Naive thymus-derived CD4-positive, alpha-beta T cell (primary cell): ENCODE measurements at regions not wholly inside any gene's neighbourhood (a gene's known extent, or its start where the extent isn't known, plus 50 kb on each side); places are given as distances from the start of the nearest gene placed in this dataset.

Experiments
- ATAC-seq: fragments of 150-1000 bp; cut with Tn5 transposase; 2 replicates; pipeline ENCODE4 v1.10.0; 2021; ENCODE audit warnings: mild to moderate bottlenecking, moderate library complexity
- CTCF ChIA-PET: fragments of 350-600 bp; sonication (Branson Sonifier 250); formaldehyde crosslinking; loops from one replicate; lab custom pipeline; 2021; ENCODE audit warnings: antibody characterized with exemption; lab: Charles Lee
- POLR2A ChIA-PET: fragments of 350-600 bp; sonication (Branson Sonifier 250); formaldehyde crosslinking; loops from one replicate; lab custom pipeline; 2021; ENCODE audit warnings: antibody characterized with exemption, inconsistent platforms; lab: Charles Lee
- DNase-seq, 9 donors: peaks; one replicate each; pipeline versions ENCODE4 v3.0.0 to v3.0.0-alpha.2; 2020 to 2022; ENCODE audit warnings: mixed read lengths in 1 of 9
- H3K27ac ChIP-seq: one replicate; pipeline ENCODE4 v1.7.0; 2013; ENCODE audit warnings: mild to moderate bottlenecking, low read depth, low read length, moderate library complexity
- H3K27me3 ChIP-seq, 2 donors: one replicate each; pipeline ENCODE4 v1.7.0; 2013; ENCODE audit warnings: low read length in 2 of 2, mild to moderate bottlenecking in 2 of 2, moderate library complexity in 2 of 2; ENCODE audit not compliant: control insufficient read depth in 2 of 2, insufficient read depth in 2 of 2
- H3K36me3 ChIP-seq, 3 experiments: 1 replicate in 2 of 3; 2 replicates in 1 of 3; pipeline ENCODE4 v1.7.0; 2013; ENCODE audit warnings: low read length in 3 of 3, mild to moderate bottlenecking in 3 of 3, moderate library complexity in 1 of 3; ENCODE audit not compliant: insufficient read depth in 3 of 3, control insufficient read depth in 2 of 3
- H3K4me1 ChIP-seq, 2 donors: one replicate each; pipeline ENCODE4 v1.7.0; 2013; ENCODE audit warnings: low read length in 2 of 2, mild to moderate bottlenecking in 2 of 2, moderate library complexity in 1 of 2; ENCODE audit not compliant: control insufficient read depth in 2 of 2, insufficient read depth in 2 of 2
- H3K4me3 ChIP-seq: 2 replicates; pipeline ENCODE4 v1.7.0; 2013; ENCODE audit warnings: mild to moderate bottlenecking, low read length
- H3K9me3 ChIP-seq, 3 experiments: 1 replicate in 2 of 3; 2 replicates in 1 of 3; pipeline ENCODE4 v1.7.0; 2013; ENCODE audit warnings: low read length in 3 of 3; ENCODE audit not compliant: control insufficient read depth in 2 of 3
- H3K27ac Mint-ChIP-seq, 9 donors: one replicate each; pipeline ENCODE4 v1.8.0; 2020 to 2022; ENCODE audit warnings: mixed read lengths in 9 of 9, mild to moderate bottlenecking in 8 of 9, moderate library complexity in 5 of 9, inconsistent platforms in 2 of 9
- H3K27me3 Mint-ChIP-seq, 5 donors: one replicate each; pipeline ENCODE4 v1.8.0; 2021 to 2022; ENCODE audit warnings: mixed read lengths in 5 of 5, mild to moderate bottlenecking in 1 of 5
- H3K36me3 Mint-ChIP-seq, 5 donors: one replicate each; pipeline ENCODE4 v1.8.0; 2020 to 2022; ENCODE audit warnings: mixed read lengths in 5 of 5, mild to moderate bottlenecking in 3 of 5, inconsistent platforms in 1 of 5
- H3K4me1 Mint-ChIP-seq, 7 donors: one replicate each; pipeline ENCODE4 v1.8.0; 2020 to 2022; ENCODE audit warnings: mixed read lengths in 7 of 7, mild to moderate bottlenecking in 3 of 7, inconsistent platforms in 1 of 7
- H3K4me3 Mint-ChIP-seq, 10 donors: one replicate each; pipeline ENCODE4 v1.8.0; 2020 to 2022; ENCODE audit warnings: mild to moderate bottlenecking in 10 of 10, mixed read lengths in 10 of 10, moderate library complexity in 6 of 10, inconsistent platforms in 2 of 10
- H3K9me3 Mint-ChIP-seq, 11 donors: one replicate each; pipeline ENCODE4 v1.8.0; 2020 to 2022; ENCODE audit warnings: mixed read lengths in 11 of 11, mild to moderate bottlenecking in 4 of 11, inconsistent platforms in 1 of 11, moderate library complexity in 1 of 11
- intact Hi-C, 2 donors: fragments of 100-400 bp; cut with micrococcal nuclease; formaldehyde crosslinking; loops; one replicate each; pipeline ENCODE4 v1.15.1; 2023

GRCh38 chr10:35889226-35889625, 247.1 kb upstream of the FZD8 start:
- Histone ChIP-seq H3K27ac (no peak overlapping the region), H3K36me3 (no peaks in the 10 kb centered on the region), H3K27me3 (no peaks in the 10 kb centered on the region), H3K9me3 (no peaks in the 10 kb centered on the region), H3K4me1 (no peaks in the 10 kb centered on the region), H3K4me3 (no peak overlapping the region)
- CTCF ChIA-PET = no interaction called here
- ATAC-seq = no peak
- DNase-seq = no peak
- no peak overlapping the region for H3K4me3 Mint-ChIP-seq
- H3K4me1 Mint-ChIP-seq = no peaks in the 10 kb centered on the region
- peaks cover 0 to 3% (median 0%) of the 10 kb centered on the region in 5 donors for H3K36me3 Mint-ChIP-seq
- peaks cover 0 to 8% (median 3%) of the 10 kb centered on the region in 11 donors for H3K9me3 Mint-ChIP-seq
- intact Hi-C loops = no loop called here
- POLR2A ChIA-PET = no interaction called here
- peaks cover 0 to 15% (median 7%) of the 10 kb centered on the region in 5 donors for H3K27me3 Mint-ChIP-seq
- H3K27ac Mint-ChIP-seq = no peak overlapping the region

- Mint-ChIP-seq H3K27me3 (peaks cover 0 to 15% (median 7%) of the 10 kb centered on the region in 5 donors), H3K36me3 (peaks cover 0 to 3% (median 0%) of the 10 kb centered on the region in 5 donors), H3K4me1 (no peaks in the 10 kb centered on the region), H3K27ac (no peak overlapping the region), H3K4me3 (no peak overlapping the region), H3K9me3 (peaks cover 0 to 7% (median 2%) of the 10 kb centered on the region in 11 donors)
- ChIA-PET POLR2A (no interaction called here), CTCF (no interaction called here)
- Histone ChIP-seq H3K9me3 (no peaks in the 10 kb centered on the region), H3K4me1 (no peaks in the 10 kb centered on the region), H3K36me3 (no peaks in the 10 kb centered on the region), H3K27ac (no peak overlapping the region), H3K27me3 (no peaks in the 10 kb centered on the region), H3K4me3 (no peak overlapping the region)
- ATAC-seq = no peak
- no peak for DNase-seq
- intact Hi-C loops = no loop called here
Measured at GRCh38 chr10:35888400-35888799, 246.3 kb upstream of the FZD8 start.

- no peak overlapping the region for H3K27ac Mint-ChIP-seq
- intact Hi-C loops = no loop called here
- H3K4me1 Mint-ChIP-seq = no peaks in the 10 kb centered on the region
- H3K36me3 Mint-ChIP-seq = peaks cover 0 to 3% (median 0%) of the 10 kb centered on the region in 5 donors
- ChIA-PET POLR2A (no interaction called here), CTCF (no interaction called here)
- H3K9me3 Mint-ChIP-seq = peaks cover 0 to 8% (median 0%) of the 10 kb centered on the region in 11 donors
- Histone ChIP-seq H3K4me3 (no peak overlapping the region), H3K27me3 (no peaks in the 10 kb centered on the region), H3K36me3 (no peaks in the 10 kb centered on the region), H3K27ac (no peak overlapping the region), H3K9me3 (no peaks in the 10 kb centered on the region), H3K4me1 (no peaks in the 10 kb centered on the region)
- H3K4me3 Mint-ChIP-seq = no peak overlapping the region
- no peak for ATAC-seq
- peaks cover 0 to 15% (median 7%) of the 10 kb centered on the region in 5 donors for H3K27me3 Mint-ChIP-seq
- no peak for DNase-seq
Measured at GRCh38 chr10:35887685-35888084, 245.6 kb upstream of the FZD8 start.

GRCh38 chr10:35885076-35885475, 243.0 kb upstream of the FZD8 start:
- Mint-ChIP-seq H3K36me3 (peaks cover 0 to 3% (median 0%) of the 10 kb centered on the region in 5 donors), H3K9me3 (peaks cover 0 to 12% (median 2%) of the 10 kb centered on the region in 11 donors), H3K27me3 (peaks cover 0 to 19% (median 7%) of the 10 kb centered on the region in 5 donors), H3K4me1 (no peaks in the 10 kb centered on the region), H3K27ac (no peak overlapping the region), H3K4me3 (no peak overlapping the region)
- H3K9me3 ChIP-seq = no peaks in the 10 kb centered on the region
- ChIA-PET POLR2A (no interaction called here), CTCF (no interaction called here)
- DNase-seq (no peak), ATAC-seq (no peak)
- no peaks in the 10 kb centered on the region for H3K36me3 ChIP-seq
- no peaks in the 10 kb centered on the region for H3K4me1 ChIP-seq
- no peaks in the 10 kb centered on the region for H3K27me3 ChIP-seq
- H3K4me3 ChIP-seq = no peak overlapping the region
- intact Hi-C loops = no loop called here
- no peak overlapping the region for H3K27ac ChIP-seq

GRCh38 chr10:35884657-35885071, 242.6 kb upstream of the FZD8 start:
- Mint-ChIP-seq H3K9me3 (peaks cover 0 to 12% (median 2%) of the 10 kb centered on the region in 11 donors), H3K27me3 (peaks cover 0 to 19% (median 7%) of the 10 kb centered on the region in 5 donors), H3K4me3 (no peak overlapping the region), H3K36me3 (peaks cover 0 to 3% (median 0%) of the 10 kb centered on the region in 5 donors), H3K4me1 (no peaks in the 10 kb centered on the region), H3K27ac (no peak overlapping the region)
- no peaks in the 10 kb centered on the region for H3K9me3 ChIP-seq
- H3K36me3 ChIP-seq = no peaks in the 10 kb centered on the region
- no peak overlapping the region for H3K4me3 ChIP-seq
- POLR2A ChIA-PET = no interaction called here
- no peak overlapping the region for H3K27ac ChIP-seq
- no peaks in the 10 kb centered on the region for H3K4me1 ChIP-seq
- ATAC-seq (no peak), DNase-seq (no peak)
- CTCF ChIA-PET = no interaction called here
- intact Hi-C loops = no loop called here
- no peaks in the 10 kb centered on the region for H3K27me3 ChIP-seq

- Mint-ChIP-seq H3K9me3 (peaks cover 0 to 9% (median 0%) of the 10 kb centered on the region in 11 donors), H3K4me3 (no peak overlapping the region), H3K27me3 (peaks cover 0 to 7% (median 3%) of the 10 kb centered on the region in 5 donors), H3K4me1 (no peaks in the 10 kb centered on the region), H3K27ac (peak overlapping the region in 1 of 9 donors; percentile 59), H3K36me3 (no peaks in the 10 kb centered on the region)
- Histone ChIP-seq H3K9me3 (no peaks in the 10 kb centered on the region), H3K4me1 (no peaks in the 10 kb centered on the region), H3K27me3 (no peaks in the 10 kb centered on the region), H3K27ac (no peak overlapping the region), H3K36me3 (no peaks in the 10 kb centered on the region), H3K4me3 (no peak overlapping the region)
- intact Hi-C loops = no loop called here
- POLR2A ChIA-PET = no interaction called here
- ATAC-seq = no peak
- CTCF ChIA-PET = no interaction called here
- no peak for DNase-seq
Measured at GRCh38 chr10:35882422-35883150, 240.5 kb upstream of the FZD8 start.

- CTCF ChIA-PET = interaction anchor here (0.6 kb wide), 1 partner anchor 1092 kb away, joined by 3 read pairs; no protein-coding TSS in a partner anchor
- H3K27me3 Mint-ChIP-seq = peaks cover 0 to 5% (median 0%) of the 10 kb centered on the region in 5 donors
Measured at GRCh38 chr10:35881320-35881719, 239.2 kb upstream of the FZD8 start.

More at GRCh38 chr10:35881320-35881719, 239.2 kb upstream of the FZD8 start:
- H3K27ac ChIP-seq = no peak overlapping the region
- Mint-ChIP-seq H3K27ac (no peak overlapping the region), H3K4me3 (no peak overlapping the region), H3K36me3 (no peaks in the 10 kb centered on the region), H3K9me3 (peaks cover 0 to 9% (median 0%) of the 10 kb centered on the region in 11 donors), H3K4me1 (no peaks in the 10 kb centered on the region)
- no peaks in the 10 kb centered on the region for H3K4me1 ChIP-seq
- no peak overlapping the region for H3K4me3 ChIP-seq
- intact Hi-C loops = no loop called here
- no peaks in the 10 kb centered on the region for H3K36me3 ChIP-seq
- DNase-seq = no peak
- no peaks in the 10 kb centered on the region for H3K9me3 ChIP-seq
- no peak for ATAC-seq
- POLR2A ChIA-PET = no interaction called here
- H3K27me3 ChIP-seq = no peaks in the 10 kb centered on the region
